ENCODE measurements at regions not wholly inside any gene's neighbourhood (a gene's known extent, or its start where the extent isn't known, plus 50 kb on each side); places are given as distances from the start of the nearest gene placed in this dataset.

DNA sequence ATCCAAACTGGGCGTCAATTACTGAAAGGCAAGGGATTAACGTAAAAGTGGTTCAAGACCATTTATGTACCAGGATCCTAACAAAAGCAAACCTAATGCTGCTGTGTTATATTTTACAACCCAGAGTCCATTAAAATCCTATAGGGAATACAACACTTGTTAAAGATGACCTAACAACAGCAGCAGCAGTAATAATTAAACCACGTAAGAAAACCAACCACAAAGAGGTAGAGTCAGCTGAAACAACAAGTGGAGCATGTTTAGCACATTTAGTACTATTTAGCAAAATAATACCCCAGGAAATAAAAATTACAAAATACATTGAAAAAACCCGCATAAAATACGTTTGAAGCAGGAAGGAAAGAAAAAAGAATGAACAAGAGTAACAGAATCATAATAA, 82.1 kb upstream of the AGBL1 start:
- H3K36me3 Mint-ChIP-seq (ENCODE audit: insufficient read depth): no peaks in the 10 kb centered on the region
- no peaks in the 10 kb centered on the region for H3K4me1 Mint-ChIP-seq (ENCODE audit: low read depth)
- no peak for DNase-seq
- ATAC-seq: no peak
- no peak overlapping the region for H3K4me3 Mint-ChIP-seq
- peaks cover 1% of the 10 kb centered on the region for H3K27me3 Mint-ChIP-seq (ENCODE audit: low read depth)
- H3K9me3 Mint-ChIP-seq: peaks cover 7% of the 10 kb centered on the region

DNA sequence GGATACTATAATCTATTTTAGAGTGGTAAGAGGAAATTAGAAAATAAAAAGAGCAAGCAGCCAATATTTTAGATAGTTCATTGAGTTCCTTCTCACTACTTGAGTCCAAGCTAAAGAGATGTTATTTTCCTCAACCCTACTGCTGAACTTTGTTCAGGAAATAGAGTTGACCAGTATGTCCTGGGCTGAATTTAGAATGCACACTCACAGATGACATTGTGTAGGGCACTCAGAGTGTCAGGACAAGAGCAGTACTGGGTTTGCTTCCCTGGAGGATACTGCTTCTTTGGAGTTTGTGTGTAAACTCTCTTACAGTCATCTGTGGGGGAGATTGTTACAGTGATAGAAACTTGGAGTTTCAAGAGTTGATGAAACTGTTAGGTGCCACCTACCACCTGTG, 80.0 kb upstream of the AGBL1 start:
- no peak for DNase-seq
- Mint-ChIP-seq H3K4me1 (ENCODE audit: low read depth) (no peaks in the 10 kb centered on the region), H3K4me3 (no peak overlapping the region), H3K36me3 (ENCODE audit: insufficient read depth) (no peaks in the 10 kb centered on the region), H3K9me3 (peaks cover 5% of the 10 kb centered on the region), H3K27me3 (ENCODE audit: low read depth) (peaks cover 7% of the 10 kb centered on the region)
- no peak for ATAC-seq

DNA sequence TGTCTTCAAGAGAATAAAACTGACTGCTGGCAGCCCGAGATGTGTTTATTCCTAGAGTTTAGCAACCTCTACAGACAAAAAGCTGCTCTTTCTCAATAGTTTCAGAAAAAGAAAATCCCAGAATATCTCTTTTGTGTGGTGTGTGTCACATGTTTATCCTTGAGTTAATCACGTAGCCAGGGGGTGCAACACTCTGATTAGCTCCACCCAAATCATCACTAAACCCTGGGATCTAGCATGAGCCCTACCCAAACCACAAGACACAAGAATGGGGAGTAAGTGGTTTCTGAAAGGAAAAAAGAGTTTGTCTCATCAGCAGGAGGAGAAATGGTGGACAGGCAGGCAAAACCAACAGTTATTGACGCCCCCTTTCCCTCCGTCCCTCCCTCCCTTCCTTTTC, 78.5 kb upstream of the AGBL1 start:
- H3K4me3 Mint-ChIP-seq: no peak overlapping the region
- no peaks in the 10 kb centered on the region for H3K4me1 Mint-ChIP-seq (ENCODE audit: low read depth)
- no peaks in the 10 kb centered on the region for H3K9me3 Mint-ChIP-seq
- ATAC-seq (no peak), DNase-seq (no peak)
- H3K27me3 Mint-ChIP-seq (ENCODE audit: low read depth): peaks cover 7% of the 10 kb centered on the region
- H3K36me3 Mint-ChIP-seq (ENCODE audit: insufficient read depth): no peaks in the 10 kb centered on the region

DNA sequence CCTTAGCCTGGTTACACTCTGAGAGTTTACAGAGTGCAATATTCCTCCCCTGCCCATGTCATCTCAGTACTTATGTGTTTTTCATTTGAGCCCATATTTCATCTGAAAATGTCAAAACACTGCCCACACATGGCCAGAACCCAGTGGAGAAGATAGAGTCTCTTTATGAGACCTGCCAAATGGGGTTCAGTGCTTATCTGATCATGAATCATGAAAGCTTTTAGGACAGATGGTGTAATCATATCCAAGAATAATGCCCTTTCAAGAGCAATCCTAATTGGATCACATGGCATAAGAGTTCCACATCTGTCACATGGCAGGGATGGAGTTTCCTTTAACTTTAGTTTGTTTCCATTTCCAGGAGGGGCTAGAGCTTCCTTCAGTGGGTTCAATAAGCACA, 77.2 kb upstream of the AGBL1 start:
- H3K4me1 Mint-ChIP-seq (ENCODE audit: low read depth): no peaks in the 10 kb centered on the region
- ATAC-seq (no peak), DNase-seq (no peak)
- H3K4me3 Mint-ChIP-seq: no peak overlapping the region
- no peaks in the 10 kb centered on the region for H3K9me3 Mint-ChIP-seq
- peaks cover 7% of the 10 kb centered on the region for H3K27me3 Mint-ChIP-seq (ENCODE audit: low read depth)
- H3K36me3 Mint-ChIP-seq (ENCODE audit: insufficient read depth): no peaks in the 10 kb centered on the region

DNA sequence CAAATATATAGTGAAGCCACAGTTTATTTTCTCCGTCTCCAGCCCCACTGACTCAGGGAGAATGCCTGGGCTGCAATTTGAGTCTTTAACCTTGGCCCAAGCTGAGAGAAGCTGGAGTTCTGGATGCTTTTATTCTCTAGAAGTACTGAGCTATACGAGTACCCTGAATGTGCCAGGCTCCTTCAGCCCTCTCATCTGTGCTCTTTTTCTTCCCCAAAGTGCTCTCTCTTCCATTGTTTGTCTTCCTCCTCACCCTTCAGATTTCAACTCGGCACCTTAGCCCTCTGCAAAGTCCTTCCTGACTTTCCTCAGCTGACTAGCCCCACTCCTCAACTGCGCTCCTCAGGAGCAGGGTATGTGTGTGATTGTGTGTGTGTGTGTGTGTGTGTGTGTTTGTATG, 75.6 kb upstream of the AGBL1 start:
- Mint-ChIP-seq H3K4me3 (no peak overlapping the region), H3K4me1 (ENCODE audit: low read depth) (no peaks in the 10 kb centered on the region), H3K27me3 (ENCODE audit: low read depth) (peaks cover 7% of the 10 kb centered on the region), H3K36me3 (ENCODE audit: insufficient read depth) (no peaks in the 10 kb centered on the region), H3K9me3 (no peaks in the 10 kb centered on the region)
- ATAC-seq (no peak), DNase-seq (no peak)

DNA sequence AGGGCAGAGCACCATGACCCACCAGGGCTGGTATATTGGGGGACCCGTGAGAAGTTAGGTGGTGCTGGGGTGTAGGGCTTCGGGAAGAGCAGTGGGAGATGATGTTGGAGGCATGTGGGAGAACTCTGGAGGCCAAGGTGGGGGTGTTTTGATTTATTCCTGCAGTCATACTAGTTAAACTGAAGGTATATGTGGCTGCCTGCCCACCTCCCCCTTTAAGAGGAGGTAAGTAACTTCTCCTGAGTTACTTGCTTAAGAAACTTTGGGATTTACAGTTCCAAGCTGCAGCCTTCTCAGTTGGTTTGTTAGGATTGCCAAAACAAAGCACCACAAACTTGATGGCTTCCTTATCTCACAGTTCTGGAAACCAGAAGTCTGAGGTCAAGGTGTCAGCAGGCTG, 73.1 kb upstream of the AGBL1 start:
- Mint-ChIP-seq H3K27me3 (ENCODE audit: low read depth) (peaks cover 7% of the 10 kb centered on the region), H3K9me3 (no peaks in the 10 kb centered on the region)
- ATAC-seq: no peak

DNA sequence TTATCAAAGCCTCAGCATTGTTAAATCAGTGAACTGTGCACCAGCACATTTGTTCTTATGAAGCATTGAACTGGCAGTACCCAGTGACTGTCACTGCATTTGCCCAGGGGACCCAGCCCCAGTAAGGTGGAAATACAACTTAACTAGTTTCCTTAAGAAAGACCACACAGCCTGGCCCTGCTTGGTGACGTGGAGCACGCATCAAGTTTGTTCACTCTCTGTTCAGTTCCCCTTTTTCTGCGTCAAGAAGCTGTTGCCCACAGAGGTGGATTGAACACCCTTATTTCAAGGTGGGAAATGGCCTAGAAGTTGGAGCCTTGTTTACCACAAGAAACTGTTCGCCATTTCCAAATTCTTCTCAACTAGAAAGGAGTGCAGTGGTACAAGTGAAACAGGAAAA, 69.9 kb upstream of the AGBL1 start:
- Mint-ChIP-seq H3K27me3 (ENCODE audit: low read depth) (no peaks in the 10 kb centered on the region), H3K36me3 (ENCODE audit: insufficient read depth) (no peaks in the 10 kb centered on the region)
- ATAC-seq: no peak

More for the DNA sequence above, 73.1 kb upstream of the AGBL1 start:
- no peak overlapping the region for H3K4me3 Mint-ChIP-seq
- H3K4me1 Mint-ChIP-seq (ENCODE audit: low read depth): no peaks in the 10 kb centered on the region
- no peak for DNase-seq
- H3K36me3 Mint-ChIP-seq (ENCODE audit: insufficient read depth): no peaks in the 10 kb centered on the region

DNA sequence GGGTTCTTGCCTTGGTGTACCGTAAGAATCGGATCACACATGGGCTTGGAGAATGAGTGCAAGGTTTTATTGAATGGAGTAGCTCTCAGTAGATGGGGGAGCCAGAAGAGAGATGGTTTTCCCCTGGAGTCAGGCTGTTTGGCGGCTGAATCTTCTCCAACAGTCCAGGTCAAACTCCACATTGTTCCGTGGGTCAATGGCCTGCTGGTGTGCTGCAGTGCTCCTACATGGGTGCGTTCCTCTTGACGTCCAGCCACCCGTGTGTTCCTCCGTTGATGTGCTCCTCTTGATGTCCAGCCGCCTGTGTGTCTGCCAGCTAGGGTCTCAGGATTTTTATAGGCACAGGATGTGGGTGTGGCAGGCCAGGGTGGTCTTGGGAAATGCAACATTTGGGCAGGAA, 69.3 kb upstream of the AGBL1 start:
- Mint-ChIP-seq H3K9me3 (no peaks in the 10 kb centered on the region), H3K27me3 (ENCODE audit: low read depth) (no peaks in the 10 kb centered on the region), H3K36me3 (ENCODE audit: insufficient read depth) (no peaks in the 10 kb centered on the region), H3K4me1 (ENCODE audit: low read depth) (no peaks in the 10 kb centered on the region), H3K4me3 (no peak overlapping the region)
- no peak for DNase-seq
- no peak for ATAC-seq

More for the DNA sequence above, 69.9 kb upstream of the AGBL1 start:
- DNase-seq: no peak
- Mint-ChIP-seq H3K4me3 (no peak overlapping the region), H3K9me3 (no peaks in the 10 kb centered on the region), H3K4me1 (ENCODE audit: low read depth) (no peaks in the 10 kb centered on the region)

DNA sequence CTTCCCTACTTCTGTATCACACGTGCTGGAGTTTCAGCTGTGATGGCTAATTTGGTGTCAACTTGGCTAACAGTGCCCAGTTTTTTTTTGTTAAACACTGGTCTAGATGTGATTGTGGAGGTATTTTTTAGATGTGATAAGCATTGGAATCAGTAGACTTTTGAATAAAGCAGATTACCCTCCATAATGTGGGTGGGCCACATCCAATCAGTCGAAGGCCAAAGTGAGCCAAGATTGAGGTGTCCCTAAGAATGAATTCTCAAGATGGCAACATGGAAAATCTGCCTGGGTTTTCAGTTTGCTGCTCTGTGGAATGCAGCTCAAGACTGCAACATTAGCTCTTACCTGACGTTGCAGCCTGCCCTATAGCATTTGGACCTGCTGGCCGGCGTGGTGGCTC, 68.8 kb upstream of the AGBL1 start:
- DNase-seq: no peak
- no peaks in the 10 kb centered on the region for H3K36me3 Mint-ChIP-seq (ENCODE audit: insufficient read depth)
- no peak for ATAC-seq
- H3K9me3 Mint-ChIP-seq: no peaks in the 10 kb centered on the region
- H3K27me3 Mint-ChIP-seq (ENCODE audit: low read depth): no peaks in the 10 kb centered on the region
- H3K4me3 Mint-ChIP-seq: no peak overlapping the region
- no peaks in the 10 kb centered on the region for H3K4me1 Mint-ChIP-seq (ENCODE audit: low read depth)

DNA sequence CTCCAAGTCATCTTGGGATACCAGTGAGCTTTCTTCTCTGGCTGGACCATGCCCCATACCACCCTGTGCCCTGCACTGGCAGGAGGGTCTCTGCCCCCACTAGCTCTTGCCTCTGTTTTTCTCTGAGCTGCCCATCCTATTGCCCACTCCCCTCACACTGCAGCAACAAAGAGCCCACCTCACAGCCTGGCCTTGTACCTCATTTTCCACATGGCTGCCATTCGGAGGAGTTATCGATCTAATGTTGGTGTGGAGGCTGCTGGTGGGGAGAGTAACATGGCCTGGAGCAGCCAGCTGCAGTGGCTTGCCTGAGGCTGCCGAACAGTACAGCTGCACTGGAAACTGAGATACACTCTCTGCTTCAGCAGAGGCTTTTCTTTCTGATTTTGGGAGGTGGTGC, 65.7 kb upstream of the AGBL1 start:
- no peak for ATAC-seq
- no peaks in the 10 kb centered on the region for H3K4me1 Mint-ChIP-seq (ENCODE audit: low read depth)
- H3K36me3 Mint-ChIP-seq (ENCODE audit: insufficient read depth): no peaks in the 10 kb centered on the region
- DNase-seq: no peak
- peaks cover 2% of the 10 kb centered on the region for H3K27me3 Mint-ChIP-seq (ENCODE audit: low read depth)
- no peak overlapping the region for H3K4me3 Mint-ChIP-seq
- H3K9me3 Mint-ChIP-seq: no peaks in the 10 kb centered on the region

DNA sequence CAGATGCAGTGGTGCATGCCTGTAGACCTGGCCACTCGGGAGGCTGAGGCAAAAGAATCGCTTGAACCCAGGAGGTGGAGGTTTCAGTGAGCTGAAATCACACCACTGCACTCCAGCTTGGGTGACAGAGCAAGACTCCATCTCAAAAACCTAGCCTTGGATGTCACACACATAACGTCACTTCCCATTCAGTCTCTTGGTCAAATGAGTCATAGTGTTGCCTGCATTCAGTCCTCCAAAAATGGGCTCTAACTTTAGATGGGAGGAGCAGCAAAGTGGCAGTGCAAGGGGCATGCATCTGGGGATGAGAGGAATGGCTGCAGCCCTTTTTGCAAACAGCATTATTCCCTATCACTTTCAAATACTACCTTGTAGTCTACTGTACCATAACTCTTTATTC, 62.9 kb upstream of the AGBL1 start:
- no peaks in the 10 kb centered on the region for H3K9me3 Mint-ChIP-seq
- no peak for ATAC-seq
- no peaks in the 10 kb centered on the region for H3K36me3 Mint-ChIP-seq (ENCODE audit: insufficient read depth)
- no peaks in the 10 kb centered on the region for H3K4me1 Mint-ChIP-seq (ENCODE audit: low read depth)
- peaks cover 10% of the 10 kb centered on the region for H3K27me3 Mint-ChIP-seq (ENCODE audit: low read depth)
- H3K4me3 Mint-ChIP-seq: no peak overlapping the region
- no peak for DNase-seq

DNA sequence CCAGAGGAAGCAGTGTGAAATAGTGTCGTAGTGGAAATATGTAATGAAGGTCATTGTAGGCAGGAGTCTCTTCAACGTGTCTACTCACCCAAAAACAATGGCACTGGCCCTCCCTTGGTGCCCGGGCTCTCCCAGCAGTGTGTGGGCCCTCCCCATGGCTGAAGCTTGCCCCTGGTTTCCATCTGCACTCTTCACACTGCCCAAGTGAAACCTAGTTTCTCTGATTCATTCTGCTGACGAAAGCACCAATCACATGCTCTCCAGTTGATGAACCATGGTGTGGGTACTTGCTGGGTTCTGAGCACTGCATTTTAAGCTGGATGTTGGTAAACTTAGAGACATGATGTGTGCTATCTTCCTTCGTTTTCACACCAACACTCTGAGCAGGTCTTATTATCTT, 61.0 kb upstream of the AGBL1 start:
- no peak overlapping the region for H3K4me3 Mint-ChIP-seq
- ATAC-seq: no peak
- no peak for DNase-seq
- no peaks in the 10 kb centered on the region for H3K9me3 Mint-ChIP-seq
- H3K36me3 Mint-ChIP-seq (ENCODE audit: insufficient read depth): no peaks in the 10 kb centered on the region
- peaks cover 12% of the 10 kb centered on the region for H3K27me3 Mint-ChIP-seq (ENCODE audit: low read depth)
- no peaks in the 10 kb centered on the region for H3K4me1 Mint-ChIP-seq (ENCODE audit: low read depth)

DNA sequence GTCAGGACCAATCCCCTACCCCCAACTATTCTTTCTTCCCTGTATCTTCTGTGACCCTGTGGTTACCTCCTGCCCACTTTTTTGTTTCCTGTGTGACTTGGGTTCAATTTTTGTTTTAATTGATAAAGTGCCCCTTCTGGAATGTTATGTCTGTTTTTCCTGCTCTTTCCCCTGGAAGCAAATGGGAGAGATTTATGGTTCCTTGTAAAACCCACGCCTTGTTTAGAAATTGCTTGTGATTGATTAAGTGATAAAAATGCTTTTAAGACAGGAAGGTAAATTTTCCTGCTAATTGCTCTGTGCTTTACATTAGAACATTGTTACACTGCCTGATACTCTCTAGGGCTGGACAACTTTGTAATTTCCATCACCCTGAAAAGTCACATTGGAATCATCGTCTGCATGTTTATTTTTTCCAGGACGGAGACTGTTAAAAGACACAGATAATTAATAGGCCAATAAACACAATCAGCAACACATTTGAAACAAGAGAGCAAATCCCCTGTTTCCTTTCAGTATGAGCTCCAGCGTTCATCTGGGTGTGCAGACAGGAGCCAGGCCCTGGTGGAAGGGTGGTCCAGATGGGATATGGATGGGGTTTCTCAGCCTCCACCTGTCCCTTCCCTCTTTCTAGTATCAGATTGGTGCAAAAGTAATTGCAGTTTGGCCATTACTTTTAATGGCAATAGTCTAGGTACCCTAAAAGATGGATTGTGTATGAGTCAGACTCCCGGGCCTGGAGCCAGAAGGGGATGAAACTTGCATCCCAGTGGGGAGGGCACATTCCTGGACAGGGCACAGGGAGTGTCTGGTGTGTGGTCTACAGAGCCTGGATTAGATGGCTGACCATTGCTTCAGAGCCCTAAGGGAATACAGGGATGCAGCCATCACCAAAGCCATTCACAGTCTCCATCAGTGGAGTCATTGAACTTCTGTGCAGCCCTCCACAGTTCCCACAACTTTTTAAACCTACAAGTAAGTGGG, 58.1 kb upstream of the AGBL1 start:
- no peak for ATAC-seq
- Mint-ChIP-seq H3K9me3 (no peaks in the 10 kb centered on the region), H3K4me3 (no peak overlapping the region), H3K27me3 (ENCODE audit: low read depth) (peaks cover 12% of the 10 kb centered on the region), H3K36me3 (ENCODE audit: insufficient read depth) (no peaks in the 10 kb centered on the region), H3K4me1 (ENCODE audit: low read depth) (no peaks in the 10 kb centered on the region)
- no peak for DNase-seq

DNA sequence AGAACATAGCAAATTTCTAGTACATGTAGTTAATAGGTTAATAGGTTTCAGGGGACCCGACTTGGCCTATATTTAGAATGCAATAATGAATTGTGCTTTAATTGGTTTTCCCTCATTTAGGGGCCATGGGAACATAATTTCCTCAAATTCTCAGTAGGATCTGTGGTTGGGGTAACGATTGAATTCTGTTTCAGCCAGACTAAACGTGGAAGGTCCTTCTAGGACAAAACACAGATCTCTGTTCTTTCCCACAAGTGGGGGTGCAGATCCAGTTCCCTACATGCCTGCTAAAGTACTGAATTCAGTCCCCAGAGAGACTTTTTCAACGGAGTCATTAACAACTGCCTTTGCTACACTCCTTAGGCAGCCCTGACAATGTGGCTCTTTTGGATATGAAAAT, 50.7 kb upstream of the AGBL1 start:
- ATAC-seq (no peak), DNase-seq (no peak)
- Mint-ChIP-seq H3K9me3 (no peaks in the 10 kb centered on the region), H3K4me1 (ENCODE audit: low read depth) (no peaks in the 10 kb centered on the region), H3K36me3 (ENCODE audit: insufficient read depth) (no peaks in the 10 kb centered on the region), H3K27me3 (ENCODE audit: low read depth) (peaks cover 5% of the 10 kb centered on the region), H3K4me3 (no peak overlapping the region)
